ENCODE measurements at regions not wholly inside any gene's neighbourhood (a gene's known extent, or its start where the extent isn't known, plus 50 kb on each side); places are given as distances from the start of the nearest gene placed in this dataset.

- TF ChIP-seq POLR2AphosphoS5 (IDR thresholded peaks at IDR 0.05), result no peak
- no peak for TF ChIP-seq RAD21 (conservative IDR thresholded peaks at IDR 0.05)
- TF ChIP-seq CTCF (IDR thresholded peaks at IDR 0.05; ENCODE audit: poor library complexity, severe bottlenecking), result no peak
These were observed 52.8 kb upstream of the PTER start for GRCh38 chr10:16384021-16384420.
